ENCODE measurements at regions not wholly inside any gene's neighbourhood (a gene's known extent, or its start where the extent isn't known, plus 50 kb on each side); places are given as distances from the start of the nearest gene placed in this dataset.
A peak's percentile ranks its signal among the peaks of the same experiment; 100 is the strongest.

DNA sequence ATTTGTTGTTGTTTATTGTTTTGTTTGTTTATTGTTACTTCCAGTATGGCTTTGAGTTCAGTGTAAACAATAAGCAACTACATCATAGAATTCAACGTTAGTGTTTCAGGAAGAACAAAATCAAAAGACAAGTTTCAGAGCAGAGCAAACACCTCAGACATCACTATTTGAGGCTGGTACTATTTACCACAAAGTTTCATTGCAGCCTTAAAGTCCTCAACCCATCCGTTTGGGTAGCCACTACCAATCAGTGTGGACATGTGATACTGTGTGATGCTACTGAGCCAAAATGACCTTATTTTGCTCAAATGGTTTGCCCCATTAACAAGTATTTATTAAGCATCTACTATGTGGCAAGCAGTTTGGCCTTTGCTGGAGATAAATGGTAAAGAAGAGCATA, 458.5 kb upstream of the PTGER4 start:
- peaks cover 37% of the 10 kb centered on the region for H3K4me1 ChIP-seq (ENCODE audit: insufficient read depth, low read length)
- no TSS peak for BruUV-seq (replicated peaks)
- ChIA-PET CTCF (no interaction called here), POLR2A (ENCODE audit: unreplicated experiment) (no interaction called here)
- no peaks in the 10 kb centered on the region for H4K20me1 ChIP-seq (ENCODE audit: low read length)
- DNase-seq = no peak
- H3K79me2 ChIP-seq (ENCODE audit: low read length) = no peaks in the 10 kb centered on the region
- peak overlapping the region; percentile 9; the same call in 1 of the 2 replicates for H3K9ac ChIP-seq (ENCODE audit: low read length)
- H3K27me3 ChIP-seq (ENCODE audit: low read length) = no peaks in the 10 kb centered on the region
- peak overlapping the region; percentile 39 for H2AFZ ChIP-seq (ENCODE audit: low read length)
- H3F3A ChIP-seq (ENCODE audit: low read length, unreplicated experiment) = peaks cover 5% of the 10 kb centered on the region
- ATAC-seq = no peak
- H3K36me3 ChIP-seq (ENCODE audit: low read depth, low read length) = no peaks in the 10 kb centered on the region
- no peaks in the 10 kb centered on the region for H3K9me2 ChIP-seq (replicated peaks; ENCODE audit: low read length)
- peak overlapping the region; percentile 33; the same call in 1 of the 2 replicates for H3K4me2 ChIP-seq (ENCODE audit: low read length)
- intact Hi-C loops (cut with micrococcal nuclease) = loop anchor here (5.0 to 10.0 kb wide), 4 partner anchors 49 to 506 kb away; no protein-coding TSS in a partner anchor
- no peak overlapping the region for H3K4me3 ChIP-seq (ENCODE audit: low read length)
- H3K27ac ChIP-seq (ENCODE audit: low read length) = peak overlapping the region; percentile 44
- H3K9me3 ChIP-seq (ENCODE audit: low read length) = no peaks in the 10 kb centered on the region
- TF ChIP-seq CTCF (conservative IDR thresholded peaks at IDR 0.05; ENCODE audit: low read depth, low read length) = no peak
- no peak for TF ChIP-seq EZH2 (IDR thresholded peaks at IDR 0.05; ENCODE audit: low read length, unreplicated experiment)
- TF ChIP-seq EZH2phosphoT487 (IDR thresholded peaks at IDR 0.05; ENCODE audit: borderline replicate concordance, low read length) = no peak

DNA sequence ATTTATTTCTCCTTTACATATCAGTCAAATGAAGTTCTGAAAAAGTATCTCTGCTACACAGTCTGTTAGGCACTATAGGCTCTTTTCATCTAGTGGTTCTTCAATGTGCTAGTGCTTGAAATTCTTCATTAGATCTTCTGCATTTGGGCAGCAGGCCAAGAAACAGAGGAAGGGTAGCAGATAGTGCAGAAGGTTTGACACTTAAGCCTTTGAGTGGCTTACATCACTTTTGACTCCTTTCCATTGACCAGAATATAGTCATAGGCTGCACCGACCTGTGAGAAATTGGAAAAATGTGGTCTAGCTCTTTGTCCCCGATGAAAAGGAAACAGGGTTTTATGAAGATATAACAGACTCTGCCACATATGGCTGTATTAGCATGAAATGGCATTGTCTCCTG, 459.5 kb upstream of the PTGER4 start:
- Histone ChIP-seq H3K9me2 (replicated peaks; ENCODE audit: low read length) (no peaks in the 10 kb centered on the region), H3K4me3 (ENCODE audit: low read length) (no peak overlapping the region), H3K79me2 (ENCODE audit: low read length) (no peaks in the 10 kb centered on the region), H3K27ac (ENCODE audit: low read length) (no peak overlapping the region), H3K9me3 (ENCODE audit: low read length) (no peaks in the 10 kb centered on the region), H3K36me3 (ENCODE audit: low read depth, low read length) (no peaks in the 10 kb centered on the region), H3F3A (ENCODE audit: low read length, unreplicated experiment) (peaks cover 5% of the 10 kb centered on the region), H2AFZ (ENCODE audit: low read length) (no peak overlapping the region), H3K27me3 (ENCODE audit: low read length) (no peaks in the 10 kb centered on the region), H3K4me1 (ENCODE audit: insufficient read depth, low read length) (peaks cover 37% of the 10 kb centered on the region), H4K20me1 (ENCODE audit: low read length) (no peaks in the 10 kb centered on the region), H3K9ac (ENCODE audit: low read length) (no peak overlapping the region), H3K4me2 (ENCODE audit: low read length) (no peak overlapping the region)
- no peak for ATAC-seq
- TF ChIP-seq EZH2 (IDR thresholded peaks at IDR 0.05; ENCODE audit: low read length, unreplicated experiment) (no peak), CTCF (conservative IDR thresholded peaks at IDR 0.05; ENCODE audit: low read depth, low read length) (no peak), EZH2phosphoT487 (IDR thresholded peaks at IDR 0.05; ENCODE audit: borderline replicate concordance, low read length) (no peak)
- no peak for DNase-seq
- no TSS peak for BruUV-seq (replicated peaks)
- ChIA-PET POLR2A (ENCODE audit: unreplicated experiment) (no interaction called here), CTCF (no interaction called here)
- intact Hi-C loops (cut with micrococcal nuclease) = loop anchor here (5.0 to 10.0 kb wide), 4 partner anchors 48 to 505 kb away; no protein-coding TSS in a partner anchor

- Histone ChIP-seq H3K4me3 (ENCODE audit: low read length) (no peak overlapping the region), H3K4me1 (ENCODE audit: insufficient read depth, low read length) (peaks cover 20% of the 10 kb centered on the region), H4K20me1 (ENCODE audit: low read length) (no peaks in the 10 kb centered on the region), H2AFZ (ENCODE audit: low read length) (peak overlapping the region; percentile 29; the same call in 1 of the 2 replicates), H3K9ac (ENCODE audit: low read length) (no peak overlapping the region; the same call in 1 of the 2 replicates), H3K27me3 (ENCODE audit: low read length) (no peaks in the 10 kb centered on the region), H3F3A (ENCODE audit: low read length, unreplicated experiment) (no peaks in the 10 kb centered on the region), H3K79me2 (ENCODE audit: low read length) (no peaks in the 10 kb centered on the region), H3K9me2 (replicated peaks; ENCODE audit: low read length) (no peaks in the 10 kb centered on the region), H3K36me3 (ENCODE audit: low read depth, low read length) (no peaks in the 10 kb centered on the region), H3K9me3 (ENCODE audit: low read length) (no peaks in the 10 kb centered on the region), H3K27ac (ENCODE audit: low read length) (peak overlapping the region; percentile 48), H3K4me2 (ENCODE audit: low read length) (no peak overlapping the region)
- DNase-seq = peak; percentile 63
- ChIA-PET POLR2A (ENCODE audit: unreplicated experiment) (no interaction called here), CTCF (no interaction called here)
- no TSS peak for BruUV-seq (replicated peaks)
- intact Hi-C loops (cut with micrococcal nuclease) = no loop called here
- TF ChIP-seq EZH2 (IDR thresholded peaks at IDR 0.05; ENCODE audit: low read length, unreplicated experiment) (no peak), CTCF (conservative IDR thresholded peaks at IDR 0.05; ENCODE audit: low read depth, low read length) (no peak), EZH2phosphoT487 (IDR thresholded peaks at IDR 0.05; ENCODE audit: borderline replicate concordance, low read length) (no peak)
- ATAC-seq = peak; percentile 82
Measured at GRCh38 chr5:40217553-40217952, 462.2 kb upstream of the PTGER4 start.
